GM21390 (cell line): ENCODE measurements at regions not wholly inside any gene's neighbourhood (a gene's known extent, or its start where the extent isn't known, plus 50 kb on each side); places are given as distances from the start of the nearest gene placed in this dataset.
"Not testable (repeated sequence)": the region's sequence is repeated elsewhere in the genome, so short reads cannot be mapped to it uniquely, and the experiment has no call there.

ENCODE experiments used
- ATAC-seq: cut with Tn5 transposase; IDR thresholded peaks from one replicate; pipeline ENCODE4 v1.9.1; 2021; ENCODE audit not compliant: unreplicated experiment

GRCh38 chr1:222416001-222416791 lies 131.7 kb downstream of the HHIPL2 start:
- ATAC-seq = no peak

GRCh38 chr1:222415441-222415840 lies 132.5 kb downstream of the HHIPL2 start:
- no peak for ATAC-seq

GRCh38 chr1:222413991-222414549 lies 133.8 kb downstream of the HHIPL2 start:
- ATAC-seq = no peak

DNA sequence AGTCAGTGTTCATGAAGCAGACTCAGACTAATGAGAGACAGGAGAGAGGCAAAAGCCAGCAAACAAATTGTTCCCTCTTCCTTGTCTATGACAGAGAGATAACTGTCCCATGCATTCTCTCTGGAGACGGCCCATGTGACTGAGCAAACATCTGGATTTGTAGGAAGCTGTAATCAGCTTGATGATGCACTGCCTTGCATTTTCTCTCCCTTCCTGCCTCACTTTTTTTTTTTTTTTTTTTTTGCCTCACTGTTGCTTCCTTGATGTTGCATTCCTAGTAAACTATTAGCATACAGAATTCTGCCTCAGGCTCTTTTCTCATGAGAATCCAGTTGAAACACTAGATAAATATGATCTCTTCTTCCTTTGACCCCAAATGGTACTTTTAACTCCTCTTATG lies 134.5 kb downstream of the HHIPL2 start:
- ATAC-seq = no peak

- peak; percentile 96 for ATAC-seq
Measured at GRCh38 chr1:222404710-222405109, 143.2 kb downstream of the HHIPL2 start.

DNA sequence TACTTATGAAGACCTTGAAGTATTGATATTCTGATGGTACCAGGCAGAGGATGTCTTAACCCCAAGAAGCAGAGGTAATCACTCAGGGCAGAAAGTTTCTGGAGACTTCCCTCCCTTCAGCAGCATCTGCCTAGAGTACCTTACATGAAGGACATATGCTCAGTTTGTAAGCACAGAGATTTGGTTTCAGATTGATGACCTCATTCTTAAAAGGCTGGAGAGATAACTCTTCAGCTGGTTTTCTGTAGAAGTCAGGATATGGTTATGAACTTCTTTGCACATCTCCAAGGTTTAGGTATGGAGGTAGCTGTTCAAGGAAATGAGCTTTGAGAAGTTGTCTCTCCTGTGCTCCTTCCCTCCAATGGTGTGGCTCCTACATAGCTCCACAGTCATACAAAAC lies 148.7 kb downstream of the HHIPL2 start:
- no peak for ATAC-seq

DNA sequence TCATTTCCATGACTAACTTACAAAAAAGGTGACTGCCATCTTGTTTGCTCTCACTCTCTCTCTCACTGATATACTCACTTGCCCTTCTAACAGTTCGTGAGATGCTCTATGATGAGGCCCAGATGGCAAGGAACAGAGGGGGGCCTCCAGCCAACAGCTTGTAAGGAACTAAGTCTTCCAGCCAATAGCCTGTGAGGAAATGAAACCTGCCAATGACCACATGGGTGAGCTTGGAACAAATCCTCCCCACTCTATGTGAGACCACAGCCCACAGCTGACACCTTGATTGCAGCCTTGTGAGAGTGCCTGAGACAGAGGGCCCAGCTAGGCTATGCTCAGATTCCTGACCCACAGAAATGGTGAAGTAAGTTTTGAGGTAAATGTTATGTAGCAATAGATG lies 153.7 kb downstream of the HHIPL2 start:
- ATAC-seq = no peak

DNA sequence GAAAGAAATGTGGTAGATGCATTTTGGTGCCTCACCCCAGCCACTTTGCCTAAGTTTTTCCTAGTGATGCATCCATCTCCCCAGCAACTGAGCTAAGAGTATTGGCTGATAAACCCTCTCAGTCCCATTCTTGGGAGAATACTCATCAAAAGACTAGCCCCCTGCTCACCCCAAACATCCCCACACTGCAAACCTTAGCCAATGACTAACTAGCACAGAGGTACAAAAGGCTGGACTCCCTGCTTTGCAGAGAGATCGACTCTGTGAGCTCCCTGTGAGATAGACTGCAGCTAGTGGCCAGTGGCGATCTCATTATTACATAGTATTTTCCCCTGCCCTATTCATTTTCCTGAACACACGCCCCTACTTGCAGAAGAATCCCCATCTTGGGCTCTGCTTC lies 155.3 kb downstream of the HHIPL2 start:
- no peak for ATAC-seq

- ATAC-seq = no peak
Measured at GRCh38 chr1:222390181-222390580, 157.7 kb downstream of the HHIPL2 start.

GRCh38 chr1:222387007-222387814 lies 160.7 kb downstream of the HHIPL2 start:
- ATAC-seq = no peak

DNA sequence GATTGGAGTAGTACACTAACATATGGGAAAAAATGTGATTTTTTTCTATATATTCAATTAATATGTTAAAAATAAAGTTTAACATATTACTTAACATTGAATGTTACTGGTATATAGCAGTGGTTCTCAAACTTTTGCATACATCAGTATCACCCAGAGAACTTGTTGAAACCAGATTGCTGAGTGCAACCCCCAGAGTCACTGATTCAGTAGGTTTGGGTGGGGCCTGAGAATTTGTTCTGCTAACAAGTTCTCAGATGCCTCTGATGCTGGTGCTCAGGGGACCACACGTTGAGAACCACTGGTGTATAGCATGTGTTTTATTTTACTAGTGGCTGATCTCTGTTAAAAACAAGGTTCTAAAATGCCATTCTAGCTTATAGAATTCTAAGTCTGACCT lies 161.9 kb downstream of the HHIPL2 start:
- ATAC-seq = no peak

DNA sequence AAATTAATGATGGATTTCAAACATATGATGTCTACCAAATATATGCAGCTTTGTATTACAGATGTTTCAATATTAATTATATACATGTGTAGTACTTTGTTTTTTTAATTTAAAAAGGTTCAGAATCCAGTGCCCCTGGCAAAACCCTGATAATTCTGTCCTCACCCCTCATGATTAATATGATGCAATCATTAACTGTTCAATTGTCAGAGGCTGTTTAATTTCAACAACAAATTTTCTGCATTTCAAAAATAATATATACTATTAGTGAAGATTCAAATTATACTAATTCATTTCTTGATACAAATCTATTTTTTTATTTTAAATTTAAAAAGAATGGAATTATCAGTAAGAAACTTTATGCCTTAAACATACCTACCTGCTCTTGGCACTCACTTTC lies 162.6 kb downstream of the HHIPL2 start:
- ATAC-seq = no peak

DNA sequence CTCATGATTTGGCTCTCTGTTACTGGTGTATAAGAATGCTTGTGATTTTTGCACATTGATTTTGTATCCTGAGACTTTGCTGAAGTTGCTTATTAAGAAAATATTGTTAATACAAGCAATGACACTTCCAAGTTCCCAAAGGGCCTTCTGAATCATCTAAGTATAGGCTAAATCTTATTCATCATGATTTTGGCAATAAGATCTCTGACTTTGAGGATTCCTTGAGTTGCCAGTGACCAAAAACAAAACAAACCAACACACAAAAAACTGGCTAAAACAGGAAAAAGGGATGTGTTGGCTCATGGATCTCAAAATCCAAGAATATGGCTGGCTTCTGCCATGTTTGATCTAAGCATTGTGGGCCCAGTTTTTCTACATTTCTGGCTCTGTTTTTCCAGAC lies 163.4 kb downstream of the HHIPL2 start:
- ATAC-seq = no peak

DNA sequence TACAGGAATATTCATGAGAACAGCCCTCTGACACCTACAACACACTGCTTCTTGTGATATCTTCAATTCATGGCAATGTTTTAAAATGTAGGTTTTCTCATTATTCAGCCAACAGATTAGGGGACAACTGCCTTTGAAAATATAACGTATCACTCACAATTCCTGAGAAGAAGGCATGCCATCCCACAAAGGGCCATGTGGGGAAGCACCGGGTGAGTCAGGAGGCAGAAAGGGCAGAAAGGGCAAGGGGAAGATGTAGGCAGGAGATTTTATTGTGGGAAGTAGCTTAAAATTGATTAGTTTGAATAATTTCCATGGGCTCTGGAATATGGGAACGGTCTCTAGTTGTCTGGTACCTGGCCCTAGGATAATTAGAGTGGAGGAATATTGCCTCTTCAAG lies 165.7 kb downstream of the HHIPL2 start:
- no peak for ATAC-seq

GRCh38 chr1:222377428-222378088 lies 170.3 kb downstream of the HHIPL2 start:
- no peak for ATAC-seq

- not testable (repeated sequence) for ATAC-seq
Measured at GRCh38 chr1:222376791-222377190, 171.1 kb downstream of the HHIPL2 start.

DNA sequence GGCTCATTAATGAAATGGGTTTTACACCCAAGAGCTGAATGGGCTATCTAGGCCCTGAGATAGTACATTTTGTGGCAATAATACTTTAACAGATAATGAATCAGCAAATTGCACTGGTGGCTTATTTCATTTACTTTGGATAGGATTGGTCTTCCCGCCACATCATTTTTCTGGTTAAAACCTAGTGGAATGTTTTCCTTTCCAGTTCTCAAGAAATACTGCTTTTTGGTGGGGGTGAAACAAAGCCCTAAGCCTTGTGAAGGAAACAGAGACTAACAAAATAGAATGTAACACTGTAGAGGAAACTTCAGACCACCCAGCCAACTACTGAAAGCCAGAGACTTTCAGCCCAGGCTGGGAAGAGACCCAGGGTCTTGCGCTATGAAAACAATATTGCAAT lies 172.2 kb downstream of the HHIPL2 start:
- ATAC-seq = no peak

- no peak for ATAC-seq
Measured at GRCh38 chr1:222373831-222374602, 173.9 kb downstream of the HHIPL2 start.

GRCh38 chr1:222373216-222373615 lies 174.7 kb downstream of the HHIPL2 start:
- ATAC-seq = peak; percentile 80

DNA sequence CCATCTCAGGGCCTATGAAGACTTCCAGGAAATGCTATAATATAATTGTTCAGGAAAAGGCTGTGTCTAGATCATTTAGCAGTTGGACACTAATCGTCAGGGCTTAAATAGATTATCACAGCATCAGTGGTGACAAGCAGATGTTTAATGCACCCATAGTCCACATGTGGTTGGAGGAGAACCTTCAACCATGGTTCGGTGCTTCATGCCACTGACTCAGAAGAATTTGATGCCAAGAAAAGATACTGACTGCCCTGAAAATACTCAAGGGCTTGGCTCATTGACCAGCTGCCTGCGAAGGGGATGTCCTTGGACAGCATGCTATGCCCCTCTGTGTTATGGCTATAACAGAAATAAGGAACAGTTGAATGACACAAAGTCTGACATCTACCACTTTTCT lies 175.7 kb downstream of the HHIPL2 start:
- ATAC-seq = no peak
